Gastroesophageal sphincter (tissue), 4 donors: ENCODE measurements at regions not wholly inside any gene's neighbourhood (a gene's known extent, or its start where the extent isn't known, plus 50 kb on each side); places are given as distances from the start of the nearest gene placed in this dataset.
A peak's percentile ranks its signal among the peaks of the same experiment; 100 is the strongest.

Experiments used
- ATAC-seq: fragments of 150-250 bp; one replicate; pipeline ENCODE4 v1.9.1; 2016; ENCODE audit warnings: mild to moderate bottlenecking, moderate library complexity
- H3K27ac ChIP-seq, 4 donors: fragments of 200-600 bp; sonication (generic) in 3 of 4; 1 replicate in 3 of 4; 2 replicates in 1 of 4; pipeline ENCODE4 v1.5.1; 2016 to 2019
- H3K27me3 ChIP-seq: fragments of 200-600 bp; sonication (generic); one replicate; pipeline ENCODE4 v1.5.1; 2019
- H3K36me3 ChIP-seq, 2 donors: fragments of 200-600 bp; sonication (generic); one replicate each; pipeline ENCODE4 v1.5.1; 2019; ENCODE audit warnings: control low read depth in 1 of 2
- H3K4me1 ChIP-seq, 3 donors: fragments of 200-600 bp; sonication (generic); 1 replicate in 2 of 3; 2 replicates in 1 of 3; pipeline ENCODE4 v1.5.1; 2016 to 2019; ENCODE audit warnings: control low read depth in 2 of 3
- H3K4me3 ChIP-seq, 2 donors: fragments of 200-600 bp; sonication (generic); one replicate each; pipeline ENCODE4 v1.5.1; 2019; ENCODE audit warnings: mild to moderate bottlenecking in 1 of 2, moderate library complexity in 1 of 2
- H3K9me3 ChIP-seq, 3 donors: fragments of 200-600 bp; sonication (generic); one replicate each; pipeline ENCODE4 v1.5.1; 2017 to 2019; ENCODE audit warnings: control low read depth in 2 of 3
- CTCF ChIP-seq, 4 experiments: fragments of 200-600 bp in 2 of 4; fragments of 450-650 bp in 2 of 4; sonication (generic) in 1 of 4; IDR thresholded peaks; one replicate each; pipeline ENCODE4 v1.5.1; 2017 to 2019; ENCODE audit warnings: antibody characterized with exemption in 4 of 4, mild to moderate bottlenecking in 2 of 4, moderate library complexity in 2 of 4
- EP300 ChIP-seq: sonication (generic); formaldehyde crosslinking; IDR thresholded peaks from one replicate; pipeline ENCODE4 v1.6.1; 2017; ENCODE audit warnings: antibody characterized with exemption, mild to moderate bottlenecking
- POLR2A ChIP-seq, 2 donors: fragments of 450-650 bp; IDR thresholded peaks; one replicate each; pipeline ENCODE4 v1.6.1; 2017; ENCODE audit warnings: antibody characterized with exemption in 2 of 2, mild to moderate bottlenecking in 2 of 2, moderate library complexity in 1 of 2
- POLR2AphosphoS5 ChIP-seq: sonication (generic); formaldehyde crosslinking; IDR thresholded peaks from one replicate; pipeline ENCODE4 v1.6.1; 2017; ENCODE audit warnings: antibody characterized with exemption
- WGBS, 2 donors: methylation state at CpG; one replicate each; pipeline ENCODE4 v1.1.5; 2018; ENCODE audit warnings: low coverage in 1 of 2; 5-methylcytosine and 5-hydroxymethylcytosine counted together

GRCh38 chr12:39102474-39103209 lies 197.3 kb upstream of the CPNE8 start:
- Histone ChIP-seq H3K4me1 (no peaks in the 10 kb centered on the region), H3K9me3 (no peaks in the 10 kb centered on the region), H3K27me3 (no peaks in the 10 kb centered on the region), H3K36me3 (no peaks in the 10 kb centered on the region), H3K27ac (no peak overlapping the region), H3K4me3 (no peak overlapping the region)
- TF ChIP-seq CTCF (IDR thresholded peaks at IDR 0.05) (no peak), POLR2AphosphoS5 (no peak), EP300 (no peak)
- WGBS, 2 donors: 52 to 67% methylated on average over 3 of the region's 3 CpGs
- ATAC-seq: peak; percentile 31

- no peak for ATAC-seq
- Histone ChIP-seq H3K9me3 (no peaks in the 10 kb centered on the region), H3K27ac (no peak overlapping the region), H3K4me1 (no peaks in the 10 kb centered on the region), H3K36me3 (no peaks in the 10 kb centered on the region), H3K27me3 (no peaks in the 10 kb centered on the region), H3K4me3 (no peak overlapping the region)
- WGBS, 2 donors: 67 to 80% methylated on average over 1 of the region's 2 CpGs
- TF ChIP-seq CTCF (IDR thresholded peaks at IDR 0.05) (no peak), POLR2A (IDR thresholded peaks at IDR 0.05) (no peak), POLR2AphosphoS5 (no peak), EP300 (no peak)
These were observed 190.4 kb upstream of the CPNE8 start for GRCh38 chr12:39095636-39096330.

GRCh38 chr12:39081910-39082309 lies 176.5 kb upstream of the CPNE8 start:
- ATAC-seq: no peak
- no peaks in the 10 kb centered on the region for H3K36me3 ChIP-seq
- no peak for TF ChIP-seq POLR2A (IDR thresholded peaks at IDR 0.05)
- no peak for TF ChIP-seq POLR2AphosphoS5
- no peak for TF ChIP-seq EP300
- no peak for TF ChIP-seq CTCF (IDR thresholded peaks at IDR 0.05)
- no peaks in the 10 kb centered on the region for H3K9me3 ChIP-seq
- no peak overlapping the region for H3K4me3 ChIP-seq
- no peak overlapping the region for H3K27ac ChIP-seq
- WGBS, 2 donors: 67 to 100% methylated on average over 1 of the region's 1 CpG
- no peaks in the 10 kb centered on the region for H3K4me1 ChIP-seq
- H3K27me3 ChIP-seq: no peaks in the 10 kb centered on the region

GRCh38 chr12:39077226-39077625 lies 171.8 kb upstream of the CPNE8 start:
- WGBS, 2 donors: 50 to 81% methylated on average over 2 of the region's 2 CpGs
- TF ChIP-seq POLR2AphosphoS5: no peak
- TF ChIP-seq POLR2A (IDR thresholded peaks at IDR 0.05): no peak
- TF ChIP-seq EP300: no peak
- no peak for TF ChIP-seq CTCF (IDR thresholded peaks at IDR 0.05)

GRCh38 chr12:39074063-39074462 lies 168.7 kb upstream of the CPNE8 start:
- Histone ChIP-seq H3K36me3 (no peaks in the 10 kb centered on the region), H3K27ac (no peak overlapping the region), H3K4me1 (no peaks in the 10 kb centered on the region), H3K27me3 (no peaks in the 10 kb centered on the region), H3K4me3 (no peak overlapping the region), H3K9me3 (no peaks in the 10 kb centered on the region)
- WGBS, 2 donors: 62% methylated on average over 2 of the region's 2 CpGs
- TF ChIP-seq POLR2AphosphoS5: no peak
- no peak for ATAC-seq

More at GRCh38 chr12:39077226-39077625, 171.8 kb upstream of the CPNE8 start:
- H3K4me3 ChIP-seq: no peak overlapping the region
- no peaks in the 10 kb centered on the region for H3K4me1 ChIP-seq
- H3K27me3 ChIP-seq: no peaks in the 10 kb centered on the region
- H3K27ac ChIP-seq: no peak overlapping the region
- H3K9me3 ChIP-seq: no peaks in the 10 kb centered on the region
- no peaks in the 10 kb centered on the region for H3K36me3 ChIP-seq
- no peak for ATAC-seq
